Liver (tissue), 8 donors: ENCODE measurements at regions not wholly inside any gene's neighbourhood (a gene's known extent, or its start where the extent isn't known, plus 50 kb on each side); places are given as distances from the start of the nearest gene placed in this dataset.

Experiments used
- DNase-seq: peaks from one replicate; pipeline ENCODE4 v3.0.0-alpha.2; 2017; ENCODE audit warnings: low spot score
- H3K27ac ChIP-seq, 2 donors: one replicate each; pipeline ENCODE4 v1.7.0; 2013; ENCODE audit warnings: inconsistent platforms in 2 of 2, low read length in 2 of 2, control low read depth in 1 of 2, low read depth in 1 of 2, mild to moderate bottlenecking in 1 of 2
- H3K27me3 ChIP-seq, 4 donors: one replicate each; pipeline versions ENCODE4 v1.6.1 to v1.7.0; 2013; ENCODE audit warnings: low read length in 3 of 4, inconsistent platforms in 1 of 4, mild to moderate bottlenecking in 1 of 4, moderate library complexity in 1 of 4; ENCODE audit not compliant: control insufficient read depth in 4 of 4, insufficient read depth in 4 of 4
- H3K36me3 ChIP-seq, 4 donors: one replicate each; pipeline versions ENCODE4 v1.6.1 to v1.7.0; 2013; ENCODE audit warnings: low read length in 3 of 4, mild to moderate bottlenecking in 3 of 4, low read depth in 1 of 4, moderate library complexity in 1 of 4; ENCODE audit not compliant: control insufficient read depth in 4 of 4, insufficient read depth in 3 of 4
- H3K4me1 ChIP-seq, 4 donors: one replicate each; pipeline versions ENCODE4 v1.6.1 to v1.7.0; 2013; ENCODE audit warnings: low read length in 3 of 4, mild to moderate bottlenecking in 3 of 4, moderate library complexity in 1 of 4; ENCODE audit not compliant: control insufficient read depth in 4 of 4, insufficient read depth in 4 of 4
- H3K4me3 ChIP-seq, 3 donors: one replicate each; pipeline versions ENCODE4 v1.6.1 to v1.7.0; 2013; ENCODE audit warnings: low read length in 3 of 3, control low read depth in 1 of 3, low read depth in 1 of 3, mild to moderate bottlenecking in 1 of 3
- H3K9ac ChIP-seq, 2 donors: one replicate each; pipeline ENCODE4 v1.7.0; 2013; ENCODE audit warnings: low read length in 2 of 2, mild to moderate bottlenecking in 2 of 2, moderate library complexity in 2 of 2, control low read depth in 1 of 2, low read depth in 1 of 2
- H3K9me3 ChIP-seq, 4 donors: one replicate each; pipeline versions ENCODE4 v1.6.1 to v1.7.0; 2013; ENCODE audit warnings: low read length in 3 of 4; ENCODE audit not compliant: control insufficient read depth in 4 of 4
- EGR1 ChIP-seq, 2 donors: IDR thresholded peaks; 2 replicates each; pipeline ENCODE4 v1.6.1; 2016 to 2018; ENCODE audit warnings: antibody characterized with exemption in 2 of 2, low read depth in 2 of 2
- FOXA1 ChIP-seq: IDR thresholded peaks from 2 replicates; pipeline ENCODE4 v1.6.1; 2016; ENCODE audit warnings: antibody characterized with exemption
- FOXA2 ChIP-seq: IDR thresholded peaks from 2 replicates; pipeline ENCODE4 v1.6.1; 2016; ENCODE audit warnings: antibody characterized with exemption
- HNF4A ChIP-seq, 2 donors: conservative IDR thresholded peaks; 2 replicates each; pipeline ENCODE4 v1.6.1; 2016; ENCODE audit warnings: antibody characterized with exemption in 2 of 2, mild to moderate bottlenecking in 2 of 2
- HNF4G ChIP-seq: IDR thresholded peaks from 2 replicates; pipeline ENCODE4 v1.6.1; 2016; ENCODE audit warnings: antibody characterized with exemption
- JUND ChIP-seq, 2 donors: IDR thresholded peaks; 2 replicates each; pipeline ENCODE4 v1.6.1; 2016; ENCODE audit warnings: antibody characterized with exemption in 2 of 2
- NR2F2 ChIP-seq: IDR thresholded peaks from 2 replicates; pipeline ENCODE4 v1.6.1; 2016; ENCODE audit warnings: antibody characterized with exemption
- RXRA ChIP-seq, 2 donors: IDR thresholded peaks; 2 replicates each; pipeline ENCODE4 v1.6.1; 2017 to 2018; ENCODE audit warnings: antibody characterized with exemption in 2 of 2, mild to moderate bottlenecking in 1 of 2
- SP1 ChIP-seq: IDR thresholded peaks from 2 replicates; pipeline ENCODE4 v1.6.1; 2018; ENCODE audit warnings: antibody characterized with exemption, mild to moderate bottlenecking
- TAF1 ChIP-seq: conservative IDR thresholded peaks from 2 replicates; pipeline ENCODE4 v1.6.1; 2016; ENCODE audit warnings: antibody characterized with exemption, mild to moderate bottlenecking
- YY1 ChIP-seq: IDR thresholded peaks from 2 replicates; pipeline ENCODE4 v1.6.1; 2016; ENCODE audit warnings: antibody characterized with exemption, mild to moderate bottlenecking
- WGBS: extraction: QIAGEN DNeasy Blood & Tissue Kit; methylation state at CpG from one replicate; pipeline ENCODE4 v1.1.7; 2013; 5-methylcytosine and 5-hydroxymethylcytosine counted together
- TF ChIP-seq, protein P1 (sequence below): IDR thresholded peaks from 2 replicates; pipeline ENCODE4 v1.6.1; 2016; ENCODE audit warnings: antibody characterized with exemption
- TF ChIP-seq, protein P2 (sequence below): IDR thresholded peaks from 2 replicates; pipeline ENCODE4 v1.6.1; 2016; ENCODE audit warnings: antibody characterized with exemption
- TF ChIP-seq, protein P3 (sequence below): fragments of 150-350 bp; IDR thresholded peaks from 2 replicates; pipeline ENCODE4 v1.5.1; 2017; ENCODE audit warnings: improper control_type of control experiment, low read depth, low read length; ENCODE audit not compliant: missing input control
- TF ChIP-seq, protein P4 (sequence below): IDR thresholded peaks from 2 replicates; pipeline ENCODE4 v1.6.1; 2016; ENCODE audit warnings: antibody characterized with exemption, mild to moderate bottlenecking
- TF ChIP-seq, protein P5 (sequence below): IDR thresholded peaks from 2 replicates; pipeline ENCODE4 v1.6.1; 2016; ENCODE audit warnings: antibody characterized with exemption
- donor health status: healthy.
- donor health status: healthy.
- donor health status: healthy.
- donor health status: healthy.
- donor health status: healthy.

DNA sequence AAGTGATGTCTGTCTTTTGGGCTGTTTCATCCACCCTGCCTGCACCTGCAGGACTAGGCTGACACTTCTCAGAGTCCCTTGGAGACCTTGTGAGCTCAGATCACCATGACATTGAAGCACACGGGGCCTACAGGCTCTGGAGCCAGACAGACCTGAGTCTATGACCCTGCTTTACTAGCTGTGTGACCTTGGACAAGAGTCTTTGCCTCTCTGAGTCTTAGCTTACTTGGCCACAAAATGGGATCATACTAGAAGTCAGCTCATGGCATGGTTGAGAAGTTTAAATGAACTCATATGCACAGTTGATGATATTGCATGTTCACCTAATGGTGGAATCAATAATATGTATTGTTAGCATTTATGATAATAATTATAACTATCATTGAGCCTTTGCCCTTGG is 102.9 kb upstream of the SMAD3 start:
- no peak for TF ChIP-seq SP1
- TF ChIP-seq TAF1, result no peak
- TF ChIP-seq, protein P1, sequence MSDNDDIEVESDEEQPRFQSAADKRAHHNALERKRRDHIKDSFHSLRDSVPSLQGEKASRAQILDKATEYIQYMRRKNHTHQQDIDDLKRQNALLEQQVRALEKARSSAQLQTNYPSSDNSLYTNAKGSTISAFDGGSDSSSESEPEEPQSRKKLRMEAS, result no peak
- TF ChIP-seq YY1, result no peak
- no peak for TF ChIP-seq EGR1 (IDR thresholded peaks at IDR 0.05; ENCODE audit: low read depth in 2 of 2)
- TF ChIP-seq HNF4G, result no peak
- TF ChIP-seq, protein P2, sequence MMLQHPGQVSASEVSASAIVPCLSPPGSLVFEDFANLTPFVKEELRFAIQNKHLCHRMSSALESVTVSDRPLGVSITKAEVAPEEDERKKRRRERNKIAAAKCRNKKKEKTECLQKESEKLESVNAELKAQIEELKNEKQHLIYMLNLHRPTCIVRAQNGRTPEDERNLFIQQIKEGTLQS, result no peak
- TF ChIP-seq, protein P3, sequence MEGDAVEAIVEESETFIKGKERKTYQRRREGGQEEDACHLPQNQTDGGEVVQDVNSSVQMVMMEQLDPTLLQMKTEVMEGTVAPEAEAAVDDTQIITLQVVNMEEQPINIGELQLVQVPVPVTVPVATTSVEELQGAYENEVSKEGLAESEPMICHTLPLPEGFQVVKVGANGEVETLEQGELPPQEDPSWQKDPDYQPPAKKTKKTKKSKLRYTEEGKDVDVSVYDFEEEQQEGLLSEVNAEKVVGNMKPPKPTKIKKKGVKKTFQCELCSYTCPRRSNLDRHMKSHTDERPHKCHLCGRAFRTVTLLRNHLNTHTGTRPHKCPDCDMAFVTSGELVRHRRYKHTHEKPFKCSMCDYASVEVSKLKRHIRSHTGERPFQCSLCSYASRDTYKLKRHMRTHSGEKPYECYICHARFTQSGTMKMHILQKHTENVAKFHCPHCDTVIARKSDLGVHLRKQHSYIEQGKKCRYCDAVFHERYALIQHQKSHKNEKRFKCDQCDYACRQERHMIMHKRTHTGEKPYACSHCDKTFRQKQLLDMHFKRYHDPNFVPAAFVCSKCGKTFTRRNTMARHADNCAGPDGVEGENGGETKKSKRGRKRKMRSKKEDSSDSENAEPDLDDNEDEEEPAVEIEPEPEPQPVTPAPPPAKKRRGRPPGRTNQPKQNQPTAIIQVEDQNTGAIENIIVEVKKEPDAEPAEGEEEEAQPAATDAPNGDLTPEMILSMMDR, result no peak
- TF ChIP-seq RXRA (IDR thresholded peaks at IDR 0.05), result no peak
- TF ChIP-seq, protein P4, sequence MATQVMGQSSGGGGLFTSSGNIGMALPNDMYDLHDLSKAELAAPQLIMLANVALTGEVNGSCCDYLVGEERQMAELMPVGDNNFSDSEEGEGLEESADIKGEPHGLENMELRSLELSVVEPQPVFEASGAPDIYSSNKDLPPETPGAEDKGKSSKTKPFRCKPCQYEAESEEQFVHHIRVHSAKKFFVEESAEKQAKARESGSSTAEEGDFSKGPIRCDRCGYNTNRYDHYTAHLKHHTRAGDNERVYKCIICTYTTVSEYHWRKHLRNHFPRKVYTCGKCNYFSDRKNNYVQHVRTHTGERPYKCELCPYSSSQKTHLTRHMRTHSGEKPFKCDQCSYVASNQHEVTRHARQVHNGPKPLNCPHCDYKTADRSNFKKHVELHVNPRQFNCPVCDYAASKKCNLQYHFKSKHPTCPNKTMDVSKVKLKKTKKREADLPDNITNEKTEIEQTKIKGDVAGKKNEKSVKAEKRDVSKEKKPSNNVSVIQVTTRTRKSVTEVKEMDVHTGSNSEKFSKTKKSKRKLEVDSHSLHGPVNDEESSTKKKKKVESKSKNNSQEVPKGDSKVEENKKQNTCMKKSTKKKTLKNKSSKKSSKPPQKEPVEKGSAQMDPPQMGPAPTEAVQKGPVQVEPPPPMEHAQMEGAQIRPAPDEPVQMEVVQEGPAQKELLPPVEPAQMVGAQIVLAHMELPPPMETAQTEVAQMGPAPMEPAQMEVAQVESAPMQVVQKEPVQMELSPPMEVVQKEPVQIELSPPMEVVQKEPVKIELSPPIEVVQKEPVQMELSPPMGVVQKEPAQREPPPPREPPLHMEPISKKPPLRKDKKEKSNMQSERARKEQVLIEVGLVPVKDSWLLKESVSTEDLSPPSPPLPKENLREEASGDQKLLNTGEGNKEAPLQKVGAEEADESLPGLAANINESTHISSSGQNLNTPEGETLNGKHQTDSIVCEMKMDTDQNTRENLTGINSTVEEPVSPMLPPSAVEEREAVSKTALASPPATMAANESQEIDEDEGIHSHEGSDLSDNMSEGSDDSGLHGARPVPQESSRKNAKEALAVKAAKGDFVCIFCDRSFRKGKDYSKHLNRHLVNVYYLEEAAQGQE, result no peak
- TF ChIP-seq, protein P5, sequence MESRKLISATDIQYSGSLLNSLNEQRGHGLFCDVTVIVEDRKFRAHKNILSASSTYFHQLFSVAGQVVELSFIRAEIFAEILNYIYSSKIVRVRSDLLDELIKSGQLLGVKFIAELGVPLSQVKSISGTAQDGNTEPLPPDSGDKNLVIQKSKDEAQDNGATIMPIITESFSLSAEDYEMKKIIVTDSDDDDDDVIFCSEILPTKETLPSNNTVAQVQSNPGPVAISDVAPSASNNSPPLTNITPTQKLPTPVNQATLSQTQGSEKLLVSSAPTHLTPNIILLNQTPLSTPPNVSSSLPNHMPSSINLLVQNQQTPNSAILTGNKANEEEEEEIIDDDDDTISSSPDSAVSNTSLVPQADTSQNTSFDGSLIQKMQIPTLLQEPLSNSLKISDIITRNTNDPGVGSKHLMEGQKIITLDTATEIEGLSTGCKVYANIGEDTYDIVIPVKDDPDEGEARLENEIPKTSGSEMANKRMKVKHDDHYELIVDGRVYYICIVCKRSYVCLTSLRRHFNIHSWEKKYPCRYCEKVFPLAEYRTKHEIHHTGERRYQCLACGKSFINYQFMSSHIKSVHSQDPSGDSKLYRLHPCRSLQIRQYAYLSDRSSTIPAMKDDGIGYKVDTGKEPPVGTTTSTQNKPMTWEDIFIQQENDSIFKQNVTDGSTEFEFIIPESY, result no peak
- no peak for TF ChIP-seq JUND (IDR thresholded peaks at IDR 0.05)
- TF ChIP-seq NR2F2, result no peak
- no peak for TF ChIP-seq HNF4A (conservative IDR thresholded peaks at IDR 0.05)
- Histone ChIP-seq H3K9me3 (no peaks in the 10 kb centered on the region), H3K27ac (no peak overlapping the region), H3K36me3 (no peaks in the 10 kb centered on the region), H3K9ac (no peak overlapping the region), H3K4me1 (no peaks in the 10 kb centered on the region), H3K27me3 (no peaks in the 10 kb centered on the region), H3K4me3 (no peak overlapping the region)
- WGBS, result 92% methylated on average over 1 of the region's 1 CpG
- no peak for DNase-seq

DNA sequence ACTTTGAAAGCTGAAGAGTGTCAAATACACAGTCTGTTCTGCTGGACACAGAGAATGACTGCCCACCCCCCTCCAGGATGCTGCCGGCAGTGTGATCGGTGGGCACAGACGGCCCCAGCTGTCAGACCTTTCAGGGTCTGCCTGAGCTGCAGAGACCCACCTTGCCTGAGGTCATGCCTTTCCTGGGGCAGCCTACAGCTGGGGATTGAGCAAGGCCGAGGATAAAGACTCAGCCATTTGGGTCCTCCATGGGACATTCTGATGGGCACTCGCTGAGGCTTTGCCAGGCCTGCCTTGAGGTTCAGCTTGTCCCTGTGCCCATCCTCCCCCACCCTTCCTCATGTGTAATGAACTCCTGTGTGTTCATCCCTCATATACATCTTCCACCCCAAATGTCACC is 102.3 kb upstream of the SMAD3 start:
- WGBS, result 93% methylated on average over 5 of the region's 5 CpGs
- no peaks in the 10 kb centered on the region for H3K9me3 ChIP-seq
- no peak overlapping the region for H3K9ac ChIP-seq
- no peak overlapping the region for H3K4me3 ChIP-seq
- H3K4me1 ChIP-seq, result no peaks in the 10 kb centered on the region
- H3K27me3 ChIP-seq, result no peaks in the 10 kb centered on the region
- no peaks in the 10 kb centered on the region for H3K36me3 ChIP-seq
- H3K27ac ChIP-seq, result no peak overlapping the region
- no peak for DNase-seq
- no peak for TF ChIP-seq FOXA2
- TF ChIP-seq JUND (IDR thresholded peaks at IDR 0.05), result no peak
- TF ChIP-seq, protein P3, result no peak
- no peak for TF ChIP-seq HNF4G
- TF ChIP-seq, protein P1, result no peak
- TF ChIP-seq YY1, result no peak
- TF ChIP-seq, protein P4, result no peak
- TF ChIP-seq, protein P5, result no peak
- TF ChIP-seq FOXA1, result no peak
